ENCODE measurements at regions not wholly inside any gene's neighbourhood (a gene's known extent, or its start where the extent isn't known, plus 50 kb on each side); places are given as distances from the start of the nearest gene placed in this dataset.
A peak's percentile ranks its signal among the peaks of the same experiment; 100 is the strongest.

GRCh38 chr10:31590023-31590800 lies 271.2 kb downstream of the ZEB1 start:
- intact Hi-C loops (cut with DNase I) = no loop called here
- Histone ChIP-seq H3K4me3 (ENCODE audit: low read length in 3 of 3) (no peak overlapping the region), H3K9me3 (ENCODE audit: control insufficient read depth in 2 of 3, insufficient read depth in 1 of 3, low read length in 3 of 3) (no peaks in the 10 kb centered on the region), H3K36me3 (ENCODE audit: control insufficient read depth in 2 of 3, insufficient read depth in 3 of 3, low read length in 3 of 3) (no peaks in the 10 kb centered on the region), H3K27me3 (ENCODE audit: control insufficient read depth, insufficient read depth, low read length) (no peaks in the 10 kb centered on the region), H3K9ac (ENCODE audit: low read length in 3 of 3) (no peak overlapping the region), H3K27ac (ENCODE audit: low read depth in 2 of 2, low read length in 2 of 2) (no peak overlapping the region), H3K4me1 (ENCODE audit: control insufficient read depth in 2 of 3, insufficient read depth in 2 of 3, low read depth in 1 of 3, low read length in 3 of 3) (no peaks in the 10 kb centered on the region)
- FAIRE-seq (peak; percentile 21), DNase-seq (no peak)
- TF ChIP-seq CTCF (IDR thresholded peaks at IDR 0.05; ENCODE audit: borderline replicate concordance, extremely low read depth, insufficient read depth) = no peak

- no peak overlapping the region for H3K27ac ChIP-seq (ENCODE audit: low read depth in 2 of 2, low read length in 2 of 2)
- intact Hi-C loops (cut with DNase I) = no loop called here
Measured at GRCh38 chr10:31587691-31588090, 268.7 kb downstream of the ZEB1 start.

GRCh38 chr10:31586723-31587638 lies 268.0 kb downstream of the ZEB1 start:
- DNase-seq (no peak), FAIRE-seq (no peak)

More at GRCh38 chr10:31587691-31588090, 268.7 kb downstream of the ZEB1 start:
- Histone ChIP-seq H3K4me3 (ENCODE audit: low read length in 3 of 3) (no peak overlapping the region), H3K9me3 (ENCODE audit: control insufficient read depth in 2 of 3, insufficient read depth in 1 of 3, low read length in 3 of 3) (no peaks in the 10 kb centered on the region), H3K36me3 (ENCODE audit: control insufficient read depth in 2 of 3, insufficient read depth in 3 of 3, low read length in 3 of 3) (no peaks in the 10 kb centered on the region), H3K27me3 (ENCODE audit: control insufficient read depth, insufficient read depth, low read length) (no peaks in the 10 kb centered on the region), H3K9ac (ENCODE audit: low read length in 3 of 3) (no peak overlapping the region), H3K4me1 (ENCODE audit: control insufficient read depth in 2 of 3, insufficient read depth in 2 of 3, low read depth in 1 of 3, low read length in 3 of 3) (peaks cover 0 to 16% (median 4%) of the 10 kb centered on the region in 3 donors)
- TF ChIP-seq CTCF (IDR thresholded peaks at IDR 0.05; ENCODE audit: borderline replicate concordance, extremely low read depth, insufficient read depth) = no peak
- no peak for FAIRE-seq
- no peak for DNase-seq

More at GRCh38 chr10:31586723-31587638, 268.0 kb downstream of the ZEB1 start:
- Histone ChIP-seq H3K4me1 (ENCODE audit: control insufficient read depth in 2 of 3, insufficient read depth in 2 of 3, low read depth in 1 of 3, low read length in 3 of 3) (peaks cover 0 to 21% (median 4%) of the 10 kb centered on the region in 3 donors), H3K36me3 (ENCODE audit: control insufficient read depth in 2 of 3, insufficient read depth in 3 of 3, low read length in 3 of 3) (no peaks in the 10 kb centered on the region), H3K9ac (ENCODE audit: low read length in 3 of 3) (no peak overlapping the region), H3K4me3 (ENCODE audit: low read length in 3 of 3) (no peak overlapping the region), H3K27ac (ENCODE audit: low read depth in 2 of 2, low read length in 2 of 2) (no peak overlapping the region), H3K27me3 (ENCODE audit: control insufficient read depth, insufficient read depth, low read length) (no peaks in the 10 kb centered on the region), H3K9me3 (ENCODE audit: control insufficient read depth in 2 of 3, insufficient read depth in 1 of 3, low read length in 3 of 3) (no peaks in the 10 kb centered on the region)
- intact Hi-C loops (cut with DNase I) = no loop called here
- no peak for TF ChIP-seq CTCF (IDR thresholded peaks at IDR 0.05; ENCODE audit: borderline replicate concordance, extremely low read depth, insufficient read depth)
